Upper lobe of left lung (tissue), 6 donors: ENCODE measurements at regions not wholly inside any gene's neighbourhood (a gene's known extent, or its start where the extent isn't known, plus 50 kb on each side); places are given as distances from the start of the nearest gene placed in this dataset.

Experiments
- ATAC-seq, 2 donors: fragments of 200-7000 bp; cut with Tn5 transposase; one replicate each; pipeline ENCODE4 v1.9.1; 2022; ENCODE audit warnings: mild to moderate bottlenecking in 2 of 2, moderate library complexity in 2 of 2; ENCODE audit not compliant: low FRiP score in 2 of 2
- DNase-seq, 2 donors: peaks; one replicate each; pipeline ENCODE4 v3.0.0-alpha.2; 2019 to 2020
- H3K27ac ChIP-seq, 4 donors: fragments of 200-600 bp; sonication (generic); one replicate each; pipeline ENCODE4 v1.5.1; 2016 to 2019
- H3K27me3 ChIP-seq, 4 donors: fragments of 200-600 bp; sonication (generic); one replicate each; pipeline ENCODE4 v1.5.1; 2017 to 2019
- H3K36me3 ChIP-seq, 4 donors: fragments of 200-600 bp; sonication (generic); one replicate each; pipeline ENCODE4 v1.5.1; 2016 to 2019
- H3K4me1 ChIP-seq, 4 donors: fragments of 200-600 bp; sonication (generic); one replicate each; pipeline ENCODE4 v1.5.1; 2018 to 2019
- H3K4me3 ChIP-seq, 4 donors: fragments of 200-600 bp; sonication (generic); one replicate each; pipeline ENCODE4 v1.5.1; 2017 to 2019; ENCODE audit warnings: mild to moderate bottlenecking in 2 of 4, moderate library complexity in 1 of 4
- H3K9me3 ChIP-seq, 4 donors: fragments of 200-600 bp; sonication (generic); one replicate each; pipeline ENCODE4 v1.5.1; 2018 to 2019
- EP300 ChIP-seq, 4 donors: sonication (generic); formaldehyde crosslinking; IDR thresholded peaks; one replicate each; pipeline ENCODE4 v1.5.1; 2017; ENCODE audit warnings: antibody characterized with exemption in 4 of 4, control low read depth in 2 of 4
- POLR2A ChIP-seq, 4 donors: fragments of 450-650 bp; IDR thresholded peaks; one replicate each; pipeline ENCODE4 v1.5.1; 2016 to 2017; ENCODE audit warnings: antibody characterized with exemption in 4 of 4, mild to moderate bottlenecking in 2 of 4
- POLR2AphosphoS5 ChIP-seq, 2 donors: sonication (generic); formaldehyde crosslinking; IDR thresholded peaks; one replicate each; pipeline ENCODE4 v1.5.1; 2017; ENCODE audit warnings: antibody characterized with exemption in 2 of 2
- WGBS, 2 donors: methylation state at CpG; one replicate each; pipeline ENCODE4 v1.1.5; 2017 to 2018; 5-methylcytosine and 5-hydroxymethylcytosine counted together
- TF ChIP-seq, protein P1 (sequence below), 6 experiments: fragments of 450-650 bp in 4 of 6; fragments of 200-600 bp in 2 of 6; sonication (generic) in 2 of 6; IDR thresholded peaks; one replicate each; pipeline ENCODE4 v1.5.1; 2016 to 2019; ENCODE audit warnings: antibody characterized with exemption in 6 of 6
- donor health status: DM: no; HTN: no; CAD: no; lungs with moderate emphysema.
- donor health status: DM: no; HTN: yes; CAD: no; lungs with severe emphysema.

DNA sequence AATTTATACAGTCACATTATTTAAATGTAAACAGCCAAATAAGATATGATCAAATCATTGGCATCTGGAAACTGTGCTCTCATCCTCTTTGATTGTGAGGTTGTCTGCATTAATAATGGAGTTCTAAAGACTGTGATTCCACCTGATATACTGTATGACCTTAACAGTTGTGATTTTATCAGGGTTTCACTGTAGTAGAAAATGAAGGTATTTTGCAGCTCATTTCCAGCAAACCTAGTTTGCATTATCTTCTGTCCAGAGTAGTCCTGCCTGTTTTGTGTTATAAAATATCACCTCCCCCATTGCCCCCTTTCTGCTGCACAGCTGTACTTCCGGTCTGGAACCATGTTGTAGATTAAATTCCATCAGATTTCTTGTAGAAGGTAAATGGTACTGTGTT lies 731.6 kb upstream of the FANCL start:
- H3K9me3 ChIP-seq, result no peaks in the 10 kb centered on the region
- no peaks in the 10 kb centered on the region for H3K36me3 ChIP-seq
- H3K27ac ChIP-seq, result no peak overlapping the region
- DNase-seq (no peak), ATAC-seq (no peak)
- no peak for TF ChIP-seq POLR2A (IDR thresholded peaks at IDR 0.05)
- no peak for TF ChIP-seq EP300 (IDR thresholded peaks at IDR 0.05)
- no peak for TF ChIP-seq POLR2AphosphoS5 (IDR thresholded peaks at IDR 0.05)
- TF ChIP-seq, protein P1, sequence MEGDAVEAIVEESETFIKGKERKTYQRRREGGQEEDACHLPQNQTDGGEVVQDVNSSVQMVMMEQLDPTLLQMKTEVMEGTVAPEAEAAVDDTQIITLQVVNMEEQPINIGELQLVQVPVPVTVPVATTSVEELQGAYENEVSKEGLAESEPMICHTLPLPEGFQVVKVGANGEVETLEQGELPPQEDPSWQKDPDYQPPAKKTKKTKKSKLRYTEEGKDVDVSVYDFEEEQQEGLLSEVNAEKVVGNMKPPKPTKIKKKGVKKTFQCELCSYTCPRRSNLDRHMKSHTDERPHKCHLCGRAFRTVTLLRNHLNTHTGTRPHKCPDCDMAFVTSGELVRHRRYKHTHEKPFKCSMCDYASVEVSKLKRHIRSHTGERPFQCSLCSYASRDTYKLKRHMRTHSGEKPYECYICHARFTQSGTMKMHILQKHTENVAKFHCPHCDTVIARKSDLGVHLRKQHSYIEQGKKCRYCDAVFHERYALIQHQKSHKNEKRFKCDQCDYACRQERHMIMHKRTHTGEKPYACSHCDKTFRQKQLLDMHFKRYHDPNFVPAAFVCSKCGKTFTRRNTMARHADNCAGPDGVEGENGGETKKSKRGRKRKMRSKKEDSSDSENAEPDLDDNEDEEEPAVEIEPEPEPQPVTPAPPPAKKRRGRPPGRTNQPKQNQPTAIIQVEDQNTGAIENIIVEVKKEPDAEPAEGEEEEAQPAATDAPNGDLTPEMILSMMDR (IDR thresholded peaks at IDR 0.05), result no peak
- H3K27me3 ChIP-seq, result no peaks in the 10 kb centered on the region
- WGBS, 2 donors, result 58 to 70% methylated on average over 1 of the region's 1 CpG
- no peaks in the 10 kb centered on the region for H3K4me1 ChIP-seq
- H3K4me3 ChIP-seq, result no peak overlapping the region

DNA sequence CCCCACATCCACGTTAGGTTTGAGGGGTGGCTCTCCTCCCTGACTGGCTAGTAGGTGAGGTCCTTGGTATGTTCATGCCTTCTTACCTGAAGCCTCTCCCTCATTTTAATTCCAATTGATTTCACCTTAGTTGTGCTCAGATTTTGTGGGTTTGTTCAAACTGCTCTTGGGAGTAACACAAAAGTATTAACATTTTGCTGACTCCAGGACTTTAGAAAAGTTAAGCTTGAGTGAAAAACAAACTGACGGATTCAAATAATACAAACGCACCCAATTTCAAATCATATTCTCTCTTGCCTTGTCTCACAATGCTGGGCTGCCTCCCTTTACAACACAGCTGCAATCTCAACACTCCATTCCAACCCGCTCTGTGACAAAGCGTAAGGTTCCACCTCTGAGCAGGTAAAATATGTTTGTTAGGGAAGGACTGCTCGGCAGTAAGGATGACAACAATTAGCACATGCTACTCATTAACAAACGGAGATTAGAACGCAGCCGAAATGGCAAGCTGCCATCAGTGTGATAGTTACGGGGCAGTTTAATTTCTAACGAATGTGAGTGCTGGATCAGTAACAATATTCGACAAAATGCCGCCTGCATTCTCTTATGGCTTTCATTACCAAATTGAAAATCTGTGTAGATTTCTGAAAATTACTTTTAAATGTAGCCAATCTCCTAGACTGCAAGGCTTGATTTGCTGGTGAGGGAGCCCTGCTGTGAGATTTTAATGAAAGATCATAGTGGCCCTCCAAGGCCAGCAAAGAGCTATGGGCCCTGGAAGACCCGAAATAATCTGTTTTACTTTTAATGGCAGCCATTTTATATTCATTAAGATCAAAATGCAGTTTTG lies 730.6 kb upstream of the FANCL start:
- H3K9me3 ChIP-seq, result no peaks in the 10 kb centered on the region
- no peaks in the 10 kb centered on the region for H3K27me3 ChIP-seq
- H3K4me3 ChIP-seq, result no peak overlapping the region
- ATAC-seq, result no peak
- WGBS, 2 donors, result 92 to 94% methylated on average over 14 of the region's 14 CpGs
- no peaks in the 10 kb centered on the region for H3K36me3 ChIP-seq
- no peak for DNase-seq
- TF ChIP-seq, protein P1 (IDR thresholded peaks at IDR 0.05), result no peak
- TF ChIP-seq EP300 (IDR thresholded peaks at IDR 0.05) (no peak), POLR2A (IDR thresholded peaks at IDR 0.05) (no peak), POLR2AphosphoS5 (IDR thresholded peaks at IDR 0.05) (no peak)
- H3K27ac ChIP-seq, result no peak overlapping the region
- H3K4me1 ChIP-seq, result no peaks in the 10 kb centered on the region

DNA sequence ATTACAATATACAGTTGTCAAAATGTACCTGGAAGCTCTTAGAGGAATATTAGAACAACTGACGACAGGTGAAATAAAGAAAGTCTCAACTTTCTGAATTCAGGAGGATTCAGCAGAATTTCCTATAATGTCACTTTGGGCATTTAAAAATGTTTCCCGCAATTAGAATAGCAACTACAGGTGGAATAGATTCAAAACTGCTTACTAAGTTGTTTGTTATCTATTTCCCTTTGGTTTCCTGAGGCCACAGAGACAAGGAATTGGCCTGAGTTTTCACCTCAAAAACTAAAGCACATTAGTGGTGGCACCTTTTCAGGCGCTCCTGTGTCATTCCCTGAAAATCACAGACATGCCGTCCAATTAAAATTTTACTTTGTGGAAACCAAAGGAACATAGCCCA lies 729.2 kb upstream of the FANCL start:
- Histone ChIP-seq H3K27me3 (no peaks in the 10 kb centered on the region), H3K36me3 (no peaks in the 10 kb centered on the region), H3K4me1 (no peaks in the 10 kb centered on the region), H3K27ac (no peak overlapping the region), H3K9me3 (no peaks in the 10 kb centered on the region), H3K4me3 (no peak overlapping the region)
- 85 to 92% methylated on average over 4 of the region's 4 CpGs for WGBS, 2 donors
- ATAC-seq, result no peak
- no peak for DNase-seq
- TF ChIP-seq POLR2AphosphoS5 (IDR thresholded peaks at IDR 0.05) (no peak), POLR2A (IDR thresholded peaks at IDR 0.05) (no peak), EP300 (IDR thresholded peaks at IDR 0.05) (no peak)
- TF ChIP-seq, protein P1 (IDR thresholded peaks at IDR 0.05), result no peak

DNA sequence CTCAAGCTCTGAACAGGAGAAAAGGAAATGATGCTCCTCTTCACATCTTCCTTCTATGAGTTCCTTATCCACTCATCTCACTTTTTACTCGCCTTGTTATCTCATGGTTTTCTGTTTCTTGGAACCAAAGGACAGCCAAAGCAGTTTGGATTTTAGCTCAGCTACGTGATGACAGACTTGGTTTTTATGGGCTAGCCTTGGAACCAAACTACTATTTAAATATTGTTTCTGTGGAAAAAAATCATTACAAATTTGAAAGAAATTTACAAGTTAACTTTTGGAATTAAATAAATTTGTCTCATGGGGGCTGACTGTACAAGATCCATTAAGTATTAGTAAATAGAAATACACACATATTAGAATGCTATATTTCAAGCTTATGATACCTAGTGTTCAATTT lies 727.8 kb upstream of the FANCL start:
- Histone ChIP-seq H3K9me3 (no peaks in the 10 kb centered on the region), H3K27ac (no peak overlapping the region), H3K36me3 (no peaks in the 10 kb centered on the region), H3K4me1 (no peaks in the 10 kb centered on the region), H3K27me3 (no peaks in the 10 kb centered on the region), H3K4me3 (no peak overlapping the region)
- DNase-seq (no peak), ATAC-seq (no peak)
- TF ChIP-seq POLR2AphosphoS5 (IDR thresholded peaks at IDR 0.05), result no peak
- no peak for TF ChIP-seq POLR2A (IDR thresholded peaks at IDR 0.05)
- TF ChIP-seq, protein P1 (IDR thresholded peaks at IDR 0.05), result no peak
- TF ChIP-seq EP300 (IDR thresholded peaks at IDR 0.05), result no peak
- 78 to 90% methylated on average over 2 of the region's 2 CpGs for WGBS, 2 donors

DNA sequence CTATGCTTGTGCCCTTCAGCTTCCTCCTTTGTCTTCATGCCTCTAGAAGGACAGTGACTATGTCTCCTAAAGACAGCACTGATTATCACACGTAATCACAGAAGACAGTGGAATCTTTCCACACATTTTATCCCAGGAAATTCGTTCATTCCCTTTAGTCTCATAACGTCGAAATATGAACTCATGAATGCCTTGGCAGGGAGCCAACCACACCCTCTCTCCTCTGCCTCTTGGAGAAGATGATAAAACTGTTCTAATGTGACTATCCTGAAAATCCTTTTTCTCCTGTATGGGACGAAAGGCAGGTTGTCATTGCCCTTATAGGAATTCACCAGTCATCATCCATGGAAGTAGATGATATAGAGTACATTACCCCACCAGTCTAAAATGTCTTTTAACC lies 726.6 kb upstream of the FANCL start:
- H3K4me3 ChIP-seq, result no peak overlapping the region
- DNase-seq (no peak), ATAC-seq (no peak)
- TF ChIP-seq POLR2AphosphoS5 (IDR thresholded peaks at IDR 0.05), result no peak
- TF ChIP-seq, protein P1 (IDR thresholded peaks at IDR 0.05), result no peak
- no peak for TF ChIP-seq EP300 (IDR thresholded peaks at IDR 0.05)
- no peak for TF ChIP-seq POLR2A (IDR thresholded peaks at IDR 0.05)
- H3K27me3 ChIP-seq, result no peaks in the 10 kb centered on the region
- WGBS, 2 donors, result 49 to 55% methylated on average over 5 of the region's 5 CpGs
- H3K4me1 ChIP-seq, result no peaks in the 10 kb centered on the region
- H3K27ac ChIP-seq, result no peak overlapping the region
- no peaks in the 10 kb centered on the region for H3K9me3 ChIP-seq
- H3K36me3 ChIP-seq, result no peaks in the 10 kb centered on the region
